GM12878 (cell line): ENCODE measurements at regions not wholly inside any gene's neighbourhood (a gene's known extent, or its start where the extent isn't known, plus 50 kb on each side); places are given as distances from the start of the nearest gene placed in this dataset.

Experiments used
- LARP7 ChIP-seq: fragments of 450-650 bp; IDR thresholded peaks from 2 replicates; pipeline ENCODE4 v1.6.1; 2017; ENCODE audit warnings: mild to moderate bottlenecking
- MTA3 ChIP-seq: IDR thresholded peaks from 2 replicates; pipeline ENCODE4 v1.6.1; 2012; ENCODE audit warnings: low read length, inconsistent platforms, borderline replicate concordance
- POLR2A ChIP-seq: IDR thresholded peaks from 2 replicates; pipeline ENCODE4 v1.6.1; 2011; ENCODE audit warnings: low read depth, mild to moderate bottlenecking, low read length
- TF ChIP-seq, protein P1 (sequence below): fragments of 450-650 bp; conservative IDR thresholded peaks from 2 replicates; pipeline ENCODE4 v1.6.1; 2017; ENCODE audit warnings: mild to moderate bottlenecking, moderate library complexity
- TF ChIP-seq, protein P2 (sequence below): IDR thresholded peaks from 2 replicates; pipeline ENCODE4 v1.6.1; 2012; ENCODE audit warnings: mild to moderate bottlenecking, low read depth, low read length
- TF ChIP-seq, protein P3 (sequence below): IDR thresholded peaks from 2 replicates; pipeline ENCODE4 v1.6.1; 2011; ENCODE audit warnings: borderline replicate concordance, low read depth, mild to moderate bottlenecking, moderate library complexity, mixed read lengths, low read length; ENCODE audit not compliant: insufficient read depth; ENCODE audit errors: extremely low read length

DNA sequence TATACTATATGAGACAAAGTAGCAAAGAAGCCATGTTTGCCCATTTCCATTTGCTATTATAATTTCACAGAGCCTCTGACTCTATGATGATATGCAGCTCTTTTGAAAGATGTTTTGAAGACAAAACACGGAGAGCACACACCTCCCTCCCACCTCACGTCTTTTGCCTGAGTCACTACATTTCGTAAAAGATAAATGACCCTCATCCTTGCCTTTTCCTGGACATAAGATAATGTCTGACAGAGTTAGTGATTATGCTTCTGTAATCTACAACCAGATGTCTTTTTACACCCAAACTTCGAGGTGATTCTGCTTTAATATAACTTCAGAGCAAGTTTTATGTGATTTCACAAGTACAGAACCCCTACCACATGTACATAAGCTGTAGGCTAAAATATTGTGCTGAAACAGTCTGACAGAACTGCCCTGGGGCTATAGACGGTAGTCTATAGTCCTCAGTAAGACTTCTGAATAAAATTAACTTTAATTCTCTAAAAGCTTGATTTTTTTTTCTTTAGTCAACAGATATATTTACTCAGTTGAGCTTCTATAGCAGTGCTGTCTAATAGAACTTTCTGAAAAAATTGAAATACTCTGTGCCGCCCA is 99.9 kb downstream of the CD200R1L start (continued):
- TF ChIP-seq, protein P1, sequence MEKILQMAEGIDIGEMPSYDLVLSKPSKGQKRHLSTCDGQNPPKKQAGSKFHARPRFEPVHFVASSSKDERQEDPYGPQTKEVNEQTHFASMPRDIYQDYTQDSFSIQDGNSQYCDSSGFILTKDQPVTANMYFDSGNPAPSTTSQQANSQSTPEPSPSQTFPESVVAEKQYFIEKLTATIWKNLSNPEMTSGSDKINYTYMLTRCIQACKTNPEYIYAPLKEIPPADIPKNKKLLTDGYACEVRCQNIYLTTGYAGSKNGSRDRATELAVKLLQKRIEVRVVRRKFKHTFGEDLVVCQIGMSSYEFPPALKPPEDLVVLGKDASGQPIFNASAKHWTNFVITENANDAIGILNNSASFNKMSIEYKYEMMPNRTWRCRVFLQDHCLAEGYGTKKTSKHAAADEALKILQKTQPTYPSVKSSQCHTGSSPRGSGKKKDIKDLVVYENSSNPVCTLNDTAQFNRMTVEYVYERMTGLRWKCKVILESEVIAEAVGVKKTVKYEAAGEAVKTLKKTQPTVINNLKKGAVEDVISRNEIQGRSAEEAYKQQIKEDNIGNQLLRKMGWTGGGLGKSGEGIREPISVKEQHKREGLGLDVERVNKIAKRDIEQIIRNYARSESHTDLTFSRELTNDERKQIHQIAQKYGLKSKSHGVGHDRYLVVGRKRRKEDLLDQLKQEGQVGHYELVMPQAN = no peak
- TF ChIP-seq MTA3 (no peak), POLR2A (no peak), LARP7 (no peak)
- TF ChIP-seq, protein P2, sequence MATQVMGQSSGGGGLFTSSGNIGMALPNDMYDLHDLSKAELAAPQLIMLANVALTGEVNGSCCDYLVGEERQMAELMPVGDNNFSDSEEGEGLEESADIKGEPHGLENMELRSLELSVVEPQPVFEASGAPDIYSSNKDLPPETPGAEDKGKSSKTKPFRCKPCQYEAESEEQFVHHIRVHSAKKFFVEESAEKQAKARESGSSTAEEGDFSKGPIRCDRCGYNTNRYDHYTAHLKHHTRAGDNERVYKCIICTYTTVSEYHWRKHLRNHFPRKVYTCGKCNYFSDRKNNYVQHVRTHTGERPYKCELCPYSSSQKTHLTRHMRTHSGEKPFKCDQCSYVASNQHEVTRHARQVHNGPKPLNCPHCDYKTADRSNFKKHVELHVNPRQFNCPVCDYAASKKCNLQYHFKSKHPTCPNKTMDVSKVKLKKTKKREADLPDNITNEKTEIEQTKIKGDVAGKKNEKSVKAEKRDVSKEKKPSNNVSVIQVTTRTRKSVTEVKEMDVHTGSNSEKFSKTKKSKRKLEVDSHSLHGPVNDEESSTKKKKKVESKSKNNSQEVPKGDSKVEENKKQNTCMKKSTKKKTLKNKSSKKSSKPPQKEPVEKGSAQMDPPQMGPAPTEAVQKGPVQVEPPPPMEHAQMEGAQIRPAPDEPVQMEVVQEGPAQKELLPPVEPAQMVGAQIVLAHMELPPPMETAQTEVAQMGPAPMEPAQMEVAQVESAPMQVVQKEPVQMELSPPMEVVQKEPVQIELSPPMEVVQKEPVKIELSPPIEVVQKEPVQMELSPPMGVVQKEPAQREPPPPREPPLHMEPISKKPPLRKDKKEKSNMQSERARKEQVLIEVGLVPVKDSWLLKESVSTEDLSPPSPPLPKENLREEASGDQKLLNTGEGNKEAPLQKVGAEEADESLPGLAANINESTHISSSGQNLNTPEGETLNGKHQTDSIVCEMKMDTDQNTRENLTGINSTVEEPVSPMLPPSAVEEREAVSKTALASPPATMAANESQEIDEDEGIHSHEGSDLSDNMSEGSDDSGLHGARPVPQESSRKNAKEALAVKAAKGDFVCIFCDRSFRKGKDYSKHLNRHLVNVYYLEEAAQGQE = no peak
- TF ChIP-seq, protein P3, sequence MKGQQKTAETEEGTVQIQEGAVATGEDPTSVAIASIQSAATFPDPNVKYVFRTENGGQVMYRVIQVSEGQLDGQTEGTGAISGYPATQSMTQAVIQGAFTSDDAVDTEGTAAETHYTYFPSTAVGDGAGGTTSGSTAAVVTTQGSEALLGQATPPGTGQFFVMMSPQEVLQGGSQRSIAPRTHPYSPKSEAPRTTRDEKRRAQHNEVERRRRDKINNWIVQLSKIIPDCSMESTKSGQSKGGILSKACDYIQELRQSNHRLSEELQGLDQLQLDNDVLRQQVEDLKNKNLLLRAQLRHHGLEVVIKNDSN = no peak
